GM19324 (cell line): ENCODE measurements at regions not wholly inside any gene's neighbourhood (a gene's known extent, or its start where the extent isn't known, plus 50 kb on each side); places are given as distances from the start of the nearest gene placed in this dataset.
A peak's percentile ranks its signal among the peaks of the same experiment; 100 is the strongest.

Source experiments
- ATAC-seq: cut with Tn5 transposase; IDR thresholded peaks from one replicate; pipeline ENCODE4 v1.9.1; 2021; ENCODE audit warnings: mild to moderate bottlenecking, moderate library complexity; ENCODE audit not compliant: unreplicated experiment, low FRiP score

GRCh38 chrX:14194711-14195110 is 165.0 kb upstream of the GEMIN8 start:
- no peak for ATAC-seq

- no peak for ATAC-seq
Observed at GRCh38 chrX:14193547-14193946, 163.9 kb upstream of the GEMIN8 start.

- ATAC-seq = no peak
Observed at GRCh38 chrX:14173873-14174272, 144.2 kb upstream of the GEMIN8 start.

GRCh38 chrX:14164828-14165227 is 135.1 kb upstream of the GEMIN8 start:
- ATAC-seq = no peak

- no peak for ATAC-seq
Observed at GRCh38 chrX:14125462-14125861, 95.8 kb upstream of the GEMIN8 start.

- ATAC-seq = no peak
Observed at GRCh38 chrX:14124562-14124961, 94.9 kb upstream of the GEMIN8 start.

GRCh38 chrX:14095702-14096101 is 66.0 kb upstream of the GEMIN8 start:
- peak; percentile 82 for ATAC-seq

- no peak for ATAC-seq
Observed at GRCh38 chrX:14094191-14094590, 64.5 kb upstream of the GEMIN8 start.

- ATAC-seq = no peak
Observed at GRCh38 chrX:14084466-14084865, 54.8 kb upstream of the GEMIN8 start.

- no peak for ATAC-seq
Observed at GRCh38 chrX:14083783-14084182, 54.1 kb upstream of the GEMIN8 start.

GRCh38 chrX:14079891-14080430 is 50.3 kb upstream of the GEMIN8 start:
- ATAC-seq = no peak
